ENCODE measurements at regions not wholly inside any gene's neighbourhood (a gene's known extent, or its start where the extent isn't known, plus 50 kb on each side); places are given as distances from the start of the nearest gene placed in this dataset.

DNA sequence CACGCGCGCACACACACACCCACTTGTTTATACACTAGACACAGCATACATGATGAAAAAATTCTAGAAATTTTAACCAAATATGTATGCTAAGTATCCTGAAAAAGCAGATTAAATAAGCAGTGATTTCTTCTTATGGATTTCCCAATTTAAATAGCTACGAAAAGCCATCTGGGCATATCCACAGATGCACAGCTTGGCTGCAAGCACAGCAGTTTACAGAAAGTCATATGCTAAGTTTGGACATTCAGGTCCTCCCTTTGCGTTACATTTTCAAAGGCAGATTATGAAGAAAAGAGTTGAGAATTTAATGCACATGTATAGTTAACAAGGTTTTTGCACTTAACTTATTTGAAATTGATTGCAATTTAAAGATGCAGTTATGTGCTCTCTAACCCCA, 542.2 kb upstream of the EPHA5 start:
- TF ChIP-seq POLR2AphosphoS5 (IDR thresholded peaks at IDR 0.05; ENCODE audit: low read depth, low read length) (no peak), POLR2A (IDR thresholded peaks at IDR 0.05; ENCODE audit: low read depth, low read length) (no peak)
